Glomerular endothelial cell (primary cell): ENCODE measurements at regions not wholly inside any gene's neighbourhood (a gene's known extent, or its start where the extent isn't known, plus 50 kb on each side); places are given as distances from the start of the nearest gene placed in this dataset.

Experiments
- DNase-seq: peaks from one replicate; pipeline ENCODE4 v3.0.0-alpha.2; 2011; ENCODE audit warnings: low read depth, low spot score; ENCODE audit errors: extremely low read depth

- no peak for DNase-seq
These were observed 121.1 kb upstream of the PPP2R3A start for GRCh38 chr3:135844386-135844785.

DNA sequence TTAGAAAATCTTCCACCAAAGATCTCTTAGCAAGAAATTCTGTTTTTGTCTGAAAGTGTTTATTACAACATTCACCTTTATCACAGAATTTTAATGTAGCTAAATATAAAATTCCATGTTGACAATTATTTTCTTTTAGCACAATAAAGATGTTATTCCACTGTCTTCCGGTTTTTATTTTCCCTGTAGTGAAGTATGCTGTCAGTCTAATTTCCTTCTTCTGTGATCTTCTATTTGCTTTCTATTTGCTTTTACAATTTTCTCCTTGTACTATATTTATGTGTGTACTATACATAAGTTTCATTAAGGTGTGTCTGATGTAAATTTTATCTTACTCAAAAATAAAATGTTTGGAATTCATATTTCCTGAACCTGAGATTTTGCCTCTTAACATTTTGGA, 117.5 kb upstream of the PPP2R3A start:
- no peak for DNase-seq

- no peak for DNase-seq
These were observed 115.7 kb upstream of the PPP2R3A start for GRCh38 chr3:135849827-135850226.

- DNase-seq: no peak
These were observed 114.1 kb upstream of the PPP2R3A start for GRCh38 chr3:135851201-135852081.

- DNase-seq: no peak
These were observed 111.5 kb upstream of the PPP2R3A start for GRCh38 chr3:135853981-135854380.

- DNase-seq: no peak
These were observed 104.8 kb upstream of the PPP2R3A start for GRCh38 chr3:135860761-135861160.

DNA sequence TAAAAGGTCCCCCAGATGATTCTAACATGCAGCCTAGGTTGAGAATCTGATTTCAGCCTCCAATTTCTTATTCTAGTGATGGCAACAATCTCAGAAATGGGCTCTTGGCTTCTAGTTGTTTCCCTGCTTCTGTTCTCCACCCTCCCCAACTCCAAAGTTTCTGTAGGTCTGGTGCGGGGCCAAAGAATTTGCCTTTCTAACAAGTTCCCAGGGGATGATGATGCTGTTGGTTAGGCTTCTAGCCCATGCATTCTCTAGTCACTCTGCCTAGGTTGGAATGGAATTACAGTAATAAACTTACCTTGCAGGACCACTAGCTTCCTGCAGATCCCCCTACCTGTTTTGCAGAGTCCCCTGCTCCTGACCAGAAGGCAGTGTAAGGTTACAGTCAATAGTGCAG, 103.2 kb upstream of the PPP2R3A start:
- DNase-seq: no peak

- DNase-seq: no peak
These were observed 101.5 kb upstream of the PPP2R3A start for GRCh38 chr3:135864060-135864459.

DNA sequence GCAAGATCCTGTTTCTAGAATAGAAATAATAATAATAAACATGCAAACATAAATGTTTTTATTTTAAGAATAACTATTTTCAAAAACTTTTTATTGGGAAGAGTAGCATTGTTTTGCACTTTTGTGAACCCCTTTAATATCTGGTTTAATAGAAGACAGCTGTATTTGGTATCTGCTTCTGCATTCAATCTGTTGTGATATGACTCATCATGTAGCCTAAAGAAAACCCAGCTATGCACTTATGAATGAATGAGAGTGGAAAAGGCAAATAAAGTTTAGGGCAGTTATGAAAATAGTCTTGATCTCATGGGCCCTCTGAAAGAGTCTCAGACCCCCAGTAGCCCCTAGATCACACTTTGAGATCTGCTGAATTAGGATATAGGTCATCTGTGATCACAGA, 100.4 kb upstream of the PPP2R3A start:
- DNase-seq: no peak

GRCh38 chr3:135865553-135865952, 100.0 kb upstream of the PPP2R3A start:
- no peak for DNase-seq

GRCh38 chr3:135867911-135868310, 97.6 kb upstream of the PPP2R3A start:
- no peak for DNase-seq

- DNase-seq: no peak
These were observed 96.7 kb upstream of the PPP2R3A start for GRCh38 chr3:135868801-135869200.

GRCh38 chr3:135869439-135870105, 96.0 kb upstream of the PPP2R3A start:
- no peak for DNase-seq

DNA sequence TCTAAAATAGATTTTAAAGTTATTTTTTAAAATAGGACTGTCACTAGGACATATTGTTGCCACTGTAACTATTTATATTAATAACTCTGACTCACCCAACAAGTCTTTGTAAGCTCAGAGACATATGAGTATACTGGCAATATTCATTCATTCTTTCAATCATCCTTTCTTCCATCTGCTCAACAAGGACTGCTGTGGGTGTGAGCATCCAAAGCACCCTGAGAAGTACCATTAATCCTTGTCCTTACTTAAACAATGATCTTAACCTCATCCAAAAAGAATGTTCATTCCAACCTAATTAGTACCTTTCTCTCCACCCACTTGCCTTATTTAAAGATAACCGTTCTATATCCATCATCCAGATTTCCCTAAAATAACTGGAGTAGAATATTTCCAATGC, 94.2 kb upstream of the PPP2R3A start:
- DNase-seq: no peak

DNA sequence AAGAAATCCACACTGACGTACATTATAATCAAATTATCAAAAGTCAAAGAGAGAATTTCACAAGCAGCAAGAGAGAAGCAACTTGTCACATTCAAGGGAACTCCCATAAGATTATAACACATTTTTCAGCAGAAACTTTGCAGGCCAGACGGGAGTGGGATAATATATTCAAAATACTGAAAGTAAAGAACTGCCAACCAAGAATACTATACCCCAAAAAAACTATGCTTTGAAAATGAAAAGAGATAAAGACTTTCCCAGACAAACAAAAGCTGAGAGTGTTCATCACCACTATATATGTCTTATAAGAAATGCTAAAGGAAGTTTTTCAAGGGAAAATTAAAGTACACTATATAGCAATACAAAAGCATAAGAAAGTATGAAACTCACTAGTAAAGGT, 91.5 kb upstream of the PPP2R3A start:
- DNase-seq: no peak

GRCh38 chr3:135878501-135878900, 87.0 kb upstream of the PPP2R3A start:
- DNase-seq: no peak

- no peak for DNase-seq
These were observed 79.6 kb upstream of the PPP2R3A start for GRCh38 chr3:135885885-135886284.

DNA sequence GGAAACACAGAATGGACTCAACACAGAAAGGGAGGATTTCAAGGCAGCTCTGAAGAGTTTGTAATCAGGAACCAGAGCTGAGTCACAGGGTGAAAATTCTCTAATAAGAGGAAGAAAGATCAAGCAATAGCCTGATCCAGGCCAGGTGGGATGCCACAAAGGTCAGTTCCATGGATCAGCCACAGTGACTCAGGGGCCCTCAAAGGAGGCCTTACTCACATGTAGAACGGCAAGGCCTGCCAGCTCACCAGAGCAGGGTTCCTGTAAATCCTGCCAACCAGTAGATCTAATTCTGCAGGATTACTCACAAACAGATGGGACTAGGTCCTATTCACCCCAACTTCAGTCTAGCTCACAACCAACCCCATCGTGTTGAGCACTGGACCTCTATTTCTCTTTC, 78.3 kb upstream of the PPP2R3A start:
- no peak for DNase-seq

GRCh38 chr3:135889443-135889842, 76.1 kb upstream of the PPP2R3A start:
- DNase-seq: no peak

DNA sequence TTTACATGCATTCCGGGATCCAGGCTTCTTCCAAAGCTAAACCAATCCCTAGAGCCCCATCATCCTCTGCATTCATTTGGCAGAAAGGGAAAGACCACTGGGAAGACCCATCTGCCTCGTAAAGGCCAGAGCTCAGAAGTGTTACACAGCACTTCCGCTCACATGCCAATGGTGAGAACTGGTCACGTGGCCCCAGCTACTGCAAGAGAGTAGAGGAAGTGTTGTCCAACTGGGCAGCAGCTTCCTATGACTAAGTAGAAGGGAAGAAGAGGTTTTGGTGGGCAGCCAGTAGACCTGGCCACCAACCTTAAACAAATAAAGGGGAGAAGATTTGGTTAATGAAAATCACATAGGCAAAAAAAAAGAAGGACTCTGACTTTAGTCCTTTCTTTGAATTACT, 74.4 kb upstream of the PPP2R3A start:
- DNase-seq: no peak

DNA sequence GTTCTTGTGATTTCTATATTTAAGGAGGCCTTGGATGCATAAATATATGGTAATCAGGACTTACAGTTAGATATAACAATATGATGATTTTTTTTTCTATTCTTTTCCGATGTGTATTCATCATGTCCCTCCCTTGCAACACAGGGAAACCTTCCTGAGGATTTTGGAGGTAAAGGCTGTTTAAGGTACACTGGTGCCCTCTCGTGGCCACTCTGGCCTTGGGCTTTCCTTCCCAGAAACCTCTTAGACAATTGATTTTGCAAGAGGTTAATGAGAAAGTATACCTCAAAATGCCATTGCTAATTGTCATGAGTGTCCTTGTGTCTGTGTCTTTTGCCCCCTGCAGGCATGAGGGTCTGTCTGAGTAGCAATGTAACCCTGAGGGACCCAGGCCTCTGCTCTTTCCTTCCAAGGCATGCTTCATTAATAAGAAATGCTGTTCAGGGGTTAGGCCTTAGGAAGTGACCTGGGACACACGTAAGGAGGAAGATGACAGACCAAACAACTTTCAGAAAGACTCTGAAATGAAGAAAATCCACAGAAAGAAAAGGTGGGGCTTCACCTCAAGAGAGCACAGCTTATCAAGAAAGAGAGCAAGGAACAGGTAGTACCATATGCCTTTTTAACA, 70.3 kb upstream of the PPP2R3A start:
- DNase-seq: peak; percentile 45

GRCh38 chr3:135895734-135896121, 69.8 kb upstream of the PPP2R3A start:
- DNase-seq: no peak
